ENCODE measurements at regions not wholly inside any gene's neighbourhood (a gene's known extent, or its start where the extent isn't known, plus 50 kb on each side); places are given as distances from the start of the nearest gene placed in this dataset.
"Not testable (repeated sequence)": the region's sequence is repeated elsewhere in the genome, so short reads cannot be mapped to it uniquely, and the experiment has no call there.

- no peak for DNase-seq (ENCODE audit: low spot score)
Measured at GRCh38 chr9:95732802-95733688, 142.4 kb upstream of the ERCC6L2 start.

- no peak for DNase-seq (ENCODE audit: low spot score)
Measured at GRCh38 chr9:95731876-95732275, 143.6 kb upstream of the ERCC6L2 start.

- DNase-seq (ENCODE audit: low spot score), result no peak
Measured at GRCh38 chr9:95729669-95730368, 145.7 kb upstream of the ERCC6L2 start.

- DNase-seq (ENCODE audit: low spot score), result no peak
Measured at GRCh38 chr9:95729046-95729445, 146.4 kb upstream of the ERCC6L2 start.

- no peak for DNase-seq (ENCODE audit: low spot score)
Measured at GRCh38 chr9:95727947-95728520, 147.5 kb upstream of the ERCC6L2 start.

- DNase-seq (ENCODE audit: low spot score), result no peak
Measured at GRCh38 chr9:95726756-95727155, 148.7 kb upstream of the ERCC6L2 start.

GRCh38 chr9:95725045-95725444 is 150.4 kb upstream of the ERCC6L2 start:
- no peak for DNase-seq (ENCODE audit: low spot score)

GRCh38 chr9:95724253-95724991 is 151.1 kb upstream of the ERCC6L2 start:
- no peak for DNase-seq (ENCODE audit: low spot score)

- DNase-seq (ENCODE audit: low spot score), result no peak
Measured at GRCh38 chr9:95722141-95722540, 153.3 kb upstream of the ERCC6L2 start.

- no peak for DNase-seq (ENCODE audit: low spot score)
Measured at GRCh38 chr9:95721061-95721531, 154.4 kb upstream of the ERCC6L2 start.

- DNase-seq (ENCODE audit: low spot score), result no peak
Measured at GRCh38 chr9:95720496-95720895, 155.0 kb upstream of the ERCC6L2 start.

- DNase-seq (ENCODE audit: low spot score), result no peak
Measured at GRCh38 chr9:95719354-95719753, 156.1 kb upstream of the ERCC6L2 start.

GRCh38 chr9:95718263-95718662 is 157.2 kb upstream of the ERCC6L2 start:
- no peak for DNase-seq (ENCODE audit: low spot score)

GRCh38 chr9:95715868-95716435 is 159.5 kb upstream of the ERCC6L2 start:
- DNase-seq (ENCODE audit: low spot score), result no peak

GRCh38 chr9:95710446-95710845 is 165.0 kb upstream of the ERCC6L2 start:
- DNase-seq (ENCODE audit: low spot score), result no peak

GRCh38 chr9:95696701-95697100 is 178.8 kb upstream of the ERCC6L2 start:
- DNase-seq (ENCODE audit: low spot score), result no peak

- no peak for DNase-seq (ENCODE audit: low spot score)
Measured at GRCh38 chr9:95691435-95691834, 174.7 kb upstream of the PTCH1 start.

GRCh38 chr9:95689669-95690068 is 172.9 kb upstream of the PTCH1 start:
- DNase-seq (ENCODE audit: low spot score), result no peak

GRCh38 chr9:95684516-95684915 is 167.7 kb upstream of the PTCH1 start:
- no peak for DNase-seq (ENCODE audit: low spot score)

- DNase-seq (ENCODE audit: low spot score), result not testable (repeated sequence)
Measured at GRCh38 chr9:95680306-95680705, 163.5 kb upstream of the PTCH1 start.

- no peak for DNase-seq (ENCODE audit: low spot score)
Measured at GRCh38 chr9:95679874-95680273, 163.1 kb upstream of the PTCH1 start.

All from mesenteric fat pad (tissue), 1 donor.